Left renal cortex interstitium (tissue), 4 donors: ENCODE measurements at regions not wholly inside any gene's neighbourhood (a gene's known extent, or its start where the extent isn't known, plus 50 kb on each side); places are given as distances from the start of the nearest gene placed in this dataset.

Experiments
- DNase-seq, 4 donors: peaks; one replicate each; pipeline ENCODE4 v3.0.0-alpha.2; 2013; ENCODE audit warnings: low read depth in 4 of 4, low spot score in 2 of 4, missing footprints in 1 of 4

DNA sequence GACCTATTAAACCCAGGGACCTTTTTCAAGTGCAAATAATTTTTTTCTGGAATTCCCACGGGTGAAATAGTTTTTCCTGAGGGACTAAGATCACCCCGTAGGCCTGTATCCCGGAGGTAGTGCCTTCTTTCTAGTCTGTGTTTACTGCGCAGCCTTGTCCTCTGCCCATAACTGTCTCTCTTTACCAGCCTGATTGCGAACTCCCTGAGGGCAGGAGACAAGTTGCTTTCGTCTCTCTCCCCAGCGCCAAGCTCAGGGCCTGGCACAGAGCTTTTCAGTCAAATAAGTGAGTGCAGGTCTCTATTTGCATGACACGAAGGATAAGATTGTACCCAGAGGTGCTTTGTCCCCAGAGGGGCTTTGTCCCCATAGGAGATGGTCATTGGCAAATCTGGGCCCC is 123.9 kb downstream of the DDX1 start:
- DNase-seq = no peak

DNA sequence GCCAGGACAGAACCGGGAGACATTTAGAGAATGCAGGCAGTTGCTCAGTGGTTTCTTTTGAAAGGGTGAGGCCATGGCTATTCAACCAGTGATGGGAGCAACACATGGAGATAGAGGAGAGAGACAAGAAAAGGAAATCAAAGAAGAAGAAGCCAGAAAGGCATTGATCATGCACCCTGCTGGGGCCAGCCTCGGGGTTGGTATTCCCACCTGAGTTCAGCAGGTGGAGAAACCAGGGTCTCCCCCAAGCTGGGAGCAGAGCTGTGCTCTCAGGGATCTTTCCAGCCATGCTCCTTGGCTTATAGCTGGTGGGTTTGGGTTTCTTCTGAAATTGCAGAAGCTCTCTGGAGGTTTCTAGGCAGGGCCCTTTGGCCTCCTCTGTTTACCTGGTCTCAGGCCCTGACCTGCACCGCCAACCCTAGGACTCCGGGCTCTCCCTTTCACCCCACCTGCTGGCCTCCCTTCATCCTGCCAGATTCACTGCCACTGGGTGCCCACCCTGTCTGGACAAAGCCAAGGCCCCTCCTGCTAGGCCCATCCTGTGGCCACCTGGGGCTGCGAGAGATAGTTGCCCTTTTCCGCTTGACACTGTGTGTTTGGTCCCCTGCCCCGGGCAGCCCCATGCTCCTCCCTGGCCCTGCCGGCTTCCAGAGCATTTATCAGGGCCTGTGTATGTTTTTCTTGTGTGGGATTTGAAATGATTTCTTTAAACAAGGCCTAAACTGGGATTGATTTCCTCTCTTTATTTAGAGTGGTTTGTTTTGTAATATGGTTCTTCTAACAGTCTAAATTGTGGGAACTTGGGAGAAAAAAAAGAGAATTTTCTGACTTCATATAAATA is 126.7 kb downstream of the DDX1 start:
- no peak for DNase-seq

- no peak for DNase-seq
Observed at GRCh38 chr2:15718944-15719323, 127.3 kb downstream of the DDX1 start.

DNA sequence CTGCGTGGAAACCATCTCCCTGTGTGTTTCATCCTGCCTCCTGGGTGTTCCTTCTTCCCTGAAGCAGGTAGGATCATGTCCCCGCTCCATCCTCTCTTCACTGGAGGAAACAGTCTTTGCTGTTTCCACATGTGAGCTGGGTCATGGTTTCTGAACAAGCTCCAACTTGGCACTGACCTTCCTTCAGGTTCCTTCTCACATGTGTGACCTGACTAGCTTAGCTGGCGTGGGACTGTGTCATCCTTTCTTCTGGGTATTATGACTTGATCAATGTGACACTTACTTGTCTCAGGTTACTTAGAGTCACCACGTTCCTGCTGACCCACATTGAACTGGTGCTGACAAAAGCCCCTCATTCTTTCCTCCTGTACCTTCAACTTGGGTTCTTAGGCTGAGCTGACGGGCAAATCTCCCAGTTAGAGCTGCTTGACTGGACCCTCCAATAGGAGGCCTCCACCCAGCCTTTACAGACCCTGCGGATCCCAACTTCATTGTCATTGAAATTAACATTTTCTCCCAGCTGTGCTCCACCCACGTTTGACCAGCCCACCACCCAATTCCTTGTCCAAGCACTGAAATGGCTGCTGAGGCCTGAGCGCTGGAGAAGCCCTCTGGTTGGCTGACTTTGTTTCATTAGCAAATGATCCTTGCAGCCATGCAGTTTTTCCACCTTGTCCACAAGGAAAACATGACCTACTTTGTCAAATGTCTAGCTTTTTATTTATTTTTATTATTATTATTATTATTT is 128.1 kb downstream of the DDX1 start:
- DNase-seq = no peak

GRCh38 chr2:15720561-15721307 is 129.1 kb downstream of the DDX1 start:
- DNase-seq = no peak

DNA sequence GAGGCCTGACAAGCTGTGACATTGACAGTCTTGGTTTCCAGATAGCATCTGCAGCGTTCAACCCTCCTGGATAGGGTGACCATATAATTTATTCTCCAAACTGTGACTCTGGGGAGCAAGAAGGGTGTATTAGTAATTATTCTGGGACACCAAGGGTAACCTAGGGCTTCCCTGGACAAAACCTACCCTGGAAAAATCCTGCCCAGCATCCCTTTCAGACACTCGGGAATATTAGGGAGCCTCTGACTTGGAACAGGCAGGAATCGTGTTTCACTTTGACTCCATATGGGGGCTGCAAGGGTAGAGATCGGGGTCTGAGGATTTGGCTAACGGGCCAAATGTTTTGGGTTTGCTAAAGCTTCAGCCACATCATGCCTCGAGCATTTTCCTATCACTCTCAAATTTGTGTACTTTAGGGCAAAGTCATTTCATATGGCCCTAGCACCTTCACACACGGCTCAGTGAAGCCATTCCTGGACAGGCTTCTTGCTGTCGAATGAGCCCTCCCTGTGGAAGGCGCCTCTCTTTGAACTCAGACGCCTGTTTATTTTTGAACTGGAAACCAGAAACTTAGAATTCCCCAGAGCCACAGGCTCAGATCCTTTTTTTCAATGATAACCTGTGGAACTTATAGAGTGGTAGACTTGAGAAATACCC is 129.9 kb downstream of the DDX1 start:
- no peak for DNase-seq

- DNase-seq = no peak
Observed at GRCh38 chr2:15722980-15723379, 131.3 kb downstream of the DDX1 start.

DNA sequence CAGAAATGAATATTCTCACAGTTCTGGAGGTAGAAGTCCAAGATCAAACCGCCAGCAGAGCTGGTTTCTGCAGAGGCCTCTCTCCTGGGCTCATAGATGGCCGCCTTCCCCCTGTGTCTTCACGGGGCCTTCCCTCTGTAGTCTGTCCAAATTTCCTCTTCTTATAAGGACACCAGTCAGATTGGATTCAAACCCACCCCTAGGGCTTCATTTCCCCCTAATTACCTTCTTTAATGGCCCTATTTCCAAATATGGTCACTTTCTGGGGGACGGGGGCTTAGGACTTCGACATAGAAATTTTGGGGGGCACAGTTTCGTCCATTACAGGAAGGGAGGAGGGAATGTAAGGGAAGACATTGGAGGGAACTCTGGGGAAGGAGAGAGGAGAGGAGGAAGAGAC is 132.6 kb downstream of the DDX1 start:
- no peak for DNase-seq

DNA sequence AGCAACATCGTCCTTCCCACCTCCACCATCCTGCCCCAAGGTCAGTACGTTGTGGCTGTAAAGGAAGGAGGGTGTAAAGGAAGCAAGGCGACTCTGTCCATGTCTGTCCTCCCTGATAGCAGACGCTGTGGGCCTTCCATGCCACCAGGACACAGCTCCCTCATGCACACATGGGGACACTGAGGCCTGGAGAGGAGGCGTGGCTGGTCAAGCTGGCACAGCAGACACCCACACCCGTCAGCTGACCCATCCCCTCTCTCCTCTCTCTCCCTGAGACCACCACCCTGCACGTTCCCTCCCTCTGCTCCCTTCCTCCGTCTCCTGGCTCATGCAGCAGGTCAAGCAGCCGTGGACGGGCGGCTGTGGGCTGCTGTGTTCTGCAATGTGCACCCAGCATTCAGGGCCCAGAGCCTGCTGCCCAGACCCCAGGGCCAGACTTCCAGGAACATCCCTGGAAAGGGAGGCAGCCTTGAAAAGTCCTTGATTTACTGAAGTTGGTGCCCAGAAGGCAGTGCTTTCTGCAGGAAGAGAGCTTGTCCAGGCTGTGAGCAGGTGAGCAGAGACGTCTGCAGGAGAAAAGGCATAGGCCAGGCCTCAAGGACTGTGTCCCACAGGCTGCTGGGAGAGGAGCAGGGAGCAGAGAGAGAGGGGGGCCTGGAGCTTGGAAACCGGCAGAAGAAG is 133.6 kb downstream of the DDX1 start:
- no peak for DNase-seq

- DNase-seq = no peak
Observed at GRCh38 chr2:15725782-15726112, 134.1 kb downstream of the DDX1 start.

DNA sequence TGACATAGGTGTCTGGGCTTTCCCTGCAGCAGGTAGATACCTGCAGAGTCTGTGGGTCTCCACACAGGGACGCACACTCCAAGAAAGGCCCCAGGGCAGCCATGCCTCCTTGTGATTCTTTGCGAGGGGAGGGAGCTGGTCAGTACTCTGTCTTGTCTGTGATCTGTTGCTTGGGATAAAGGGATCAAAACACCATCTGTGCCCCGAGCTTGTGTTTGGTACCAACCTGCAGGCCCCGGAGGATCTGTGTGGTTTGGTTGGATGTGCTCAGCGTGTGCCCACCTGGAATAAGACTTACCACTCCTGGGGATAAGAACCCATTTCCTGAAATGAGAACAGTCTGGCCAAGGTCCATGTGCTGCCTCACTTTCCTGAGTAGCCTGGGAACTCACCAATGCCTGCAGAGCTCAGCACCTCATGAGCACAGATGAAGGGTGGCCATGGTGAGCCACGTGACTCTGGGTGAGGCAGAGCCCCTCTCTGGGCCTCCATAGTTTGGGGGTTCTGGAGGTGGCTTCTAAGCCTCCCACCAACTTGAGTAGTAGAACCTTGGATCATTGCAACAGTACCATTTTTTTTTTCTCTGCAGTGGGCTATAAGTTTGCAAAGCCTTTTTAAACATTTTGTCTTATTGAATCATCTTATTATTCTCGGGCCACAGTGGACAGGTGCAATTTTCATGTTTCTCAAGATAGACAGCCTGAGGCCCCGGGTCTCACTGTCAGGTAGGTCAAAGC is 134.8 kb downstream of the DDX1 start:
- no peak for DNase-seq

- no peak for DNase-seq
Observed at GRCh38 chr2:15727396-15728244, 136.0 kb downstream of the DDX1 start.

DNA sequence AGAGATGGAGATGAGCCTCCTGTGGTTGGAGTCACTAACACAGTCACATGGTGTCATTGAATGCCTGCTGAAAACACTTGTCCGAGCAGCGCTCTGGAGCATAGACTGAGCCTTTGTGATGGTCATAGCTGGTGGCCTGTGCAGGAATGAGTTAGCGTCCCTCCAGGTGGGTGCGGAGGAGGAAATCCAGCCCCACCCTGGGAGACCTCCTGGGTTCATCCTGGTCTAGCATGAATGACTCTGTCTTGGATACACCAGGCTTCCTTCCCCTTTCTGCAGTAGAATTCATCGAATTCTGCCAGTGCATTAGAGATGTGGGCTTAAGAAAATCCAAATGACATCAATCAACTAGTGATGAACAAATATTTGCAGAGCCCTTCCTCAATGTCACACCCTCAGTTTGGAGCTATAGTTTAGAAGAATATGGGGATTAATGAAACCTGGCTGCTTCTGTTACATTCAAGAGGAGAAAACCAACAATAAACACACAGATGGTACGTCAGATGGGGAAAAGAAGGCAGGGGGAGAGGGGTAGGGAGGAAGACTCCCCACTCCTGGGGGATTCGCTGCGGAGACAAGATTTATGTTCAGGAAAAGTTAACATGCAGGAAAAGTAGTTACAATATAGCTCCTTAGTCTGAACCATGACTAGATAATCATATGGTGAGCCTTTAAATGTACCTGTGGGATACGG is 136.7 kb downstream of the DDX1 start:
- no peak for DNase-seq

DNA sequence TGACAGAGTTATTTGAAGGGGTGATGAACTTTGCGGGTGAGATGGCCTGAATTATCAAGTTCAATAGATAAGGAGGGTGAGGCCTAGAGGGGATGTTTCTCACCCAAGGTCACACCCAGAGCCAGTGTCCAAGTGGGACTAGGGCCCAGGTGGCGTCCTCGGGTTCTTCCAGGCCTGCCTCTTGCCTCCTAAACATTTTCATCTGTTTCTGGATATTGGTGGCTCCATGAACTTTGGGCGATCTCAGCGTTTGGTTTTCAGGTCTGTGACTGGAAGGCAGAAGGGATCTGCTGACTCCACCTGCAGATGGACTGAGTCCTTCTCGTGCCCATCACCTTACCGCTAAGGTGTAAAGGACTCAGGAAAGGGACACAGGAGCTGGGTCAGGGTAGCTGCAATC is 137.3 kb downstream of the DDX1 start:
- DNase-seq = no peak

DNA sequence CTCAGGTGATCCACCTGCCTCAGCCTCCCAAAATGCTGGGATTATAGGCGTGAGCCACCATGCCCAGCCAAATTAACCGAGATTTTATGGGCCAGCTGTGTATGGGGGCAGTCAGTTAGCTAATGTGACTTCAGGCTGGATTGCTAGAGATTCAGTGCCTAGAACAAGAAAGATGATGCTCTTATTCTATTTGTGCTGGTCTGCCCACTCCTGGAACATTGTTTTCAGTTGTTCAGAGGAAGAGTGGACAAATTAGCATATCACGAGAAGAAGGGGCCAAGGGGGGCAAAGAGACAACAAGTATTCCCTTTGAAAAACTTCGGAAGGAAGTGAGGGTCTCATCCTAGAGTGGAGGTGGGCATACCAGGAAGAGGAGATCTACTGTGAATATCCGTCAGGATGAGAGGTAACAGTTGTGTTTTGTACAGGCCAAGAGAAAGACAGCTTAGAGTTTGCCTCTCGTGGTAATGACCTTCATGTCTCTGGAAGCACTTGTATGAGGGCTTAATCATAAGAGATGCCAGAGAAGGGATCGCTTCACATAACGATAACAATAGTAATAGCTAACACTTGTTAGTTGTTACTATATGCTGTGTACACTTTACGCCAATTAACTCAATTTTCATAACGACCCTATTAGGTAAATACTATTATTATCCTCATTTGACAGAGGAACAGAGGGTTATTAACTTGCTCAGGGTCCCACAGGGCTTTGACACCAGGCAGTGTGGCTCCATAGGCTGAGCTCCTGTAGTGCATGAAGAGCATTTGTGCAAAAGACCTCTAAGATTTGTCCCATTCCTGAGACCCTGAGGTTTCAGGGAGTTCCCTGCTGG is 138.3 kb downstream of the DDX1 start:
- DNase-seq = no peak

- DNase-seq = peak in 3 of 4 donors; percentile 64 to 80 (median 71)
Observed at GRCh38 chr2:15730545-15731212, 139.0 kb downstream of the DDX1 start.
